WTC11 (cell line): ENCODE measurements at regions not wholly inside any gene's neighbourhood (a gene's known extent, or its start where the extent isn't known, plus 50 kb on each side); places are given as distances from the start of the nearest gene placed in this dataset.

Experiments used
- ATAC-seq: fragments of 200-7000 bp; cut with Tn5 transposase; 2 replicates; pipeline ENCODE4 v1.10.0; 2021; ENCODE audit warnings: mild to moderate bottlenecking, moderate library complexity
- CTCF ChIA-PET: fragments of 300-600 bp; sonication (Branson Sonifier 250); formaldehyde crosslinking; loops from one replicate; lab custom pipeline; 2021; ENCODE audit warnings: antibody characterized with exemption; lab: Charles Lee
- POLR2A ChIA-PET: fragments of 350-600 bp; sonication (Branson Sonifier 250); formaldehyde crosslinking; loops from one replicate; lab custom pipeline; 2021; ENCODE audit warnings: antibody characterized with exemption; lab: Charles Lee
- DNase-seq: peaks from one replicate; pipeline ENCODE4 v3.0.0; 2021; ENCODE audit warnings: low spot score
- H3K27ac Mint-ChIP-seq: 2 replicates; pipeline ENCODE4 v1.8.0; 2021; ENCODE audit warnings: mixed read lengths
- H3K27me3 Mint-ChIP-seq: 2 replicates; pipeline ENCODE4 v1.8.0; 2021; ENCODE audit warnings: low read depth, mild to moderate bottlenecking, moderate library complexity, mixed read lengths
- H3K36me3 Mint-ChIP-seq: 2 replicates; pipeline ENCODE4 v1.8.0; 2021; ENCODE audit warnings: mixed read lengths
- H3K4me1 Mint-ChIP-seq: 2 replicates; pipeline ENCODE4 v1.8.0; 2022; ENCODE audit warnings: mixed read lengths
- H3K4me3 Mint-ChIP-seq: 2 replicates; pipeline ENCODE4 v1.8.0; 2021; ENCODE audit warnings: mild to moderate bottlenecking, moderate library complexity, mixed read lengths
- H3K9me3 Mint-ChIP-seq: 2 replicates; pipeline ENCODE4 v1.8.0; 2021; ENCODE audit warnings: mixed read lengths
- AR ChIP-seq: fragments of 250-450 bp; sonication (Bioruptor Pico); IDR thresholded peaks from 2 replicates; pipeline ENCODE4 v1.9.0; 2021; ENCODE audit warnings: mild to moderate bottlenecking
- ARID4B ChIP-seq: sonication (generic); formaldehyde crosslinking; IDR thresholded peaks from 2 replicates; pipeline ENCODE4 v1.8.0; 2023; ENCODE audit warnings: missing genetic modification reagents, mild to moderate bottlenecking, borderline replicate concordance
- ATF1 ChIP-seq: sonication (generic); formaldehyde crosslinking; IDR thresholded peaks from 2 replicates; pipeline ENCODE4 v1.8.1; 2023; ENCODE audit warnings: mild to moderate bottlenecking, moderate library complexity, missing genetic modification reagents
- CDX4 ChIP-seq: fragments of 250-450 bp; sonication (Bioruptor Pico); IDR thresholded peaks from 2 replicates; pipeline ENCODE4 v1.9.0; 2021; ENCODE audit warnings: moderate library complexity, mild to moderate bottlenecking, inconsistent platforms, borderline replicate concordance
- ERG ChIP-seq: fragments of 250-450 bp; sonication (Bioruptor Pico); IDR thresholded peaks from 2 replicates; pipeline ENCODE4 v1.8.0; 2021; ENCODE audit warnings: mild to moderate bottlenecking
- ESRRA ChIP-seq: sonication (generic); formaldehyde crosslinking; IDR thresholded peaks from 2 replicates; pipeline ENCODE4 v1.8.1; 2022; ENCODE audit warnings: mild to moderate bottlenecking, missing genetic modification reagents, borderline replicate concordance
- ETV6 ChIP-seq: sonication (generic); formaldehyde crosslinking; IDR thresholded peaks from 2 replicates; pipeline ENCODE4 v1.8.1; 2022; ENCODE audit warnings: mild to moderate bottlenecking, missing genetic modification reagents
- HMGA2 ChIP-seq: fragments of 250-450 bp; sonication (Bioruptor Pico); IDR thresholded peaks from 2 replicates; pipeline ENCODE4 v1.4.0; 2021; ENCODE audit warnings: mild to moderate bottlenecking, moderate library complexity
- HMGXB4 ChIP-seq: sonication (generic); formaldehyde crosslinking; IDR thresholded peaks from 2 replicates; pipeline ENCODE4 v1.8.1; 2023; ENCODE audit warnings: mild to moderate bottlenecking, moderate library complexity, missing genetic modification reagents
- JAZF1 ChIP-seq: fragments of 250-450 bp; sonication (Bioruptor Pico); IDR thresholded peaks from 2 replicates; pipeline ENCODE4 v1.9.0; 2021; ENCODE audit warnings: moderate library complexity, mild to moderate bottlenecking, inconsistent platforms
- MXD4 ChIP-seq: fragments of 250-450 bp; sonication (Bioruptor Pico); IDR thresholded peaks from 2 replicates; pipeline ENCODE4 v1.8.0; 2021; ENCODE audit warnings: mild to moderate bottlenecking, moderate library complexity, borderline replicate concordance
- RELA ChIP-seq: sonication (generic); formaldehyde crosslinking; IDR thresholded peaks from 2 replicates; pipeline ENCODE4 v1.8.1; 2022; ENCODE audit warnings: missing genetic modification reagents, mild to moderate bottlenecking, borderline replicate concordance
- SMAD3 ChIP-seq: sonication (generic); formaldehyde crosslinking; IDR thresholded peaks from 2 replicates; pipeline ENCODE4 v1.8.0; 2022; ENCODE audit warnings: missing genetic modification reagents, mild to moderate bottlenecking, borderline replicate concordance
- SOX15 ChIP-seq: fragments of 250-450 bp; sonication (Bioruptor Pico); IDR thresholded peaks from 2 replicates; pipeline ENCODE4 v1.9.0; 2021; ENCODE audit warnings: mild to moderate bottlenecking
- SP1 ChIP-seq: sonication (generic); formaldehyde crosslinking; conservative IDR thresholded peaks from 2 replicates; pipeline ENCODE4 v1.8.1; 2022; ENCODE audit warnings: missing genetic modification reagents
- ZNF121 ChIP-seq: sonication (generic); formaldehyde crosslinking; IDR thresholded peaks from 2 replicates; pipeline ENCODE4 v1.8.0; 2023; ENCODE audit warnings: missing genetic modification reagents
- ZNF317 ChIP-seq: sonication (generic); formaldehyde crosslinking; IDR thresholded peaks from 2 replicates; pipeline ENCODE4 v1.8.1; 2023; ENCODE audit warnings: low read depth, mild to moderate bottlenecking, moderate library complexity, missing genetic modification reagents, borderline replicate concordance
- ZNF396 ChIP-seq: fragments of 250-450 bp; sonication (Bioruptor Pico); IDR thresholded peaks from 2 replicates; pipeline ENCODE4 v1.8.0; 2021; ENCODE audit warnings: mild to moderate bottlenecking, moderate library complexity, borderline replicate concordance
- ZSCAN18 ChIP-seq: fragments of 250-450 bp; sonication (Bioruptor Pico); IDR thresholded peaks from 2 replicates; pipeline ENCODE4 v2.1.2; 2022; ENCODE audit warnings: mild to moderate bottlenecking, moderate library complexity
- TF ChIP-seq, protein P1 (sequence below): sonication (generic); formaldehyde crosslinking; IDR thresholded peaks from 2 replicates; pipeline ENCODE4 v1.8.1; 2022; ENCODE audit warnings: low read depth, mild to moderate bottlenecking, moderate library complexity, missing genetic modification reagents, borderline replicate concordance
- TF ChIP-seq, protein P2 (sequence below): sonication (generic); formaldehyde crosslinking; IDR thresholded peaks from 2 replicates; pipeline ENCODE4 v1.8.0; 2022; ENCODE audit warnings: mild to moderate bottlenecking, missing genetic modification reagents

DNA sequence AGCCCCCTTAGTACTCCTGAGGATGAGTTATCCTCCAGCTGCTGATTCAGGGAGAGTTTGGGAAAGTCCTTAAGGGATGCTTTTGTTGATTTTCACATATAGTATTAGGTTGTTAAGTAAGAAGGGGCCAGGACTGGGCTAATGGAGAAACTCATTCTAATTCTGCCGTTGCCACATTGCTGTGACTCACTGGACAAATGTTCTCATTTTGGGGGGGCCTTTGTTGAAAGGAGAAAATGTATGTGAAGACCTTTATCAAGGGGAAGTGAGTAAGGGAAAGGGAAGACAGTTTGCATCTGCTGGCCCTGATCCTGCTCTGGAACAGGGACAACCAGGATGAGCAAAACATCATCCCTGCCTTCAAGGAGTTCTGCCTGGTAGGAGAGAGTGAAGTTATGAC is 123.2 kb upstream of the FGGY start:
- ChIA-PET POLR2A (no interaction called here), CTCF (no interaction called here)
- Mint-ChIP-seq H3K4me3 (no peak overlapping the region), H3K27me3 (no peaks in the 10 kb centered on the region; the same call in 1 of the 2 replicates), H3K27ac (no peak overlapping the region), H3K4me1 (peaks cover 7% of the 10 kb centered on the region; the same call in 1 of the 2 replicates), H3K9me3 (peaks cover 23% of the 10 kb centered on the region), H3K36me3 (peaks cover 12% of the 10 kb centered on the region)
- TF ChIP-seq MXD4 (CRISPR knock-in tag) (no peak), RELA (CRISPR knock-in tag) (no peak), HMGXB4 (CRISPR knock-in tag) (no peak), ZNF396 (CRISPR knock-in tag) (no peak), SOX15 (CRISPR knock-in tag) (no peak), ATF1 (no peak), ZNF121 (CRISPR knock-in tag) (no peak), SMAD3 (no peak), SP1 (CRISPR knock-in tag) (no peak), HMGA2 (CRISPR knock-in tag) (no peak), ZNF317 (no peak), CDX4 (CRISPR knock-in tag) (no peak), JAZF1 (CRISPR knock-in tag) (no peak), ESRRA (no peak)
- ATAC-seq: no peak
- DNase-seq: no peak

- ChIA-PET POLR2A (no interaction called here), CTCF (no interaction called here)
- Mint-ChIP-seq H3K27me3 (no peaks in the 10 kb centered on the region; the same call in 1 of the 2 replicates), H3K4me3 (no peak overlapping the region), H3K27ac (no peak overlapping the region), H3K9me3 (peaks cover 23% of the 10 kb centered on the region), H3K4me1 (peaks cover 11% of the 10 kb centered on the region; the same call in 1 of the 2 replicates), H3K36me3 (peaks cover 12% of the 10 kb centered on the region)
- DNase-seq (no peak), ATAC-seq (no peak)
- TF ChIP-seq ETV6: no peak
- TF ChIP-seq JAZF1 (CRISPR knock-in tag): no peak
- no peak for TF ChIP-seq ERG (CRISPR knock-in tag)
- TF ChIP-seq, protein P1, sequence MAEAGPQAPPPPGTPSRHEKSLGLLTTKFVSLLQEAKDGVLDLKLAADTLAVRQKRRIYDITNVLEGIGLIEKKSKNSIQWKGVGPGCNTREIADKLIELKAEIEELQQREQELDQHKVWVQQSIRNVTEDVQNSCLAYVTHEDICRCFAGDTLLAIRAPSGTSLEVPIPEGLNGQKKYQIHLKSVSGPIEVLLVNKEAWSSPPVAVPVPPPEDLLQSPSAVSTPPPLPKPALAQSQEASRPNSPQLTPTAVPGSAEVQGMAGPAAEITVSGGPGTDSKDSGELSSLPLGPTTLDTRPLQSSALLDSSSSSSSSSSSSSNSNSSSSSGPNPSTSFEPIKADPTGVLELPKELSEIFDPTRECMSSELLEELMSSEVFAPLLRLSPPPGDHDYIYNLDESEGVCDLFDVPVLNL (CRISPR knock-in tag): no peak
- TF ChIP-seq ZNF396 (CRISPR knock-in tag): no peak
- TF ChIP-seq AR (CRISPR knock-in tag): no peak
- TF ChIP-seq, protein P2, sequence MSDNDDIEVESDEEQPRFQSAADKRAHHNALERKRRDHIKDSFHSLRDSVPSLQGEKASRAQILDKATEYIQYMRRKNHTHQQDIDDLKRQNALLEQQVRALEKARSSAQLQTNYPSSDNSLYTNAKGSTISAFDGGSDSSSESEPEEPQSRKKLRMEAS: no peak
- TF ChIP-seq ZSCAN18 (CRISPR knock-in tag): no peak
- no peak for TF ChIP-seq ARID4B (CRISPR knock-in tag)
Measured at GRCh38 chr1:59176471-59176870, 120.4 kb upstream of the FGGY start.
